Activated CD8-positive, alpha-beta memory T cell treated with anti-CD3 and anti-CD28 coated beads, Interleukin-2, amount 50 U/mL, for 1 hour (primary cell): ENCODE measurements at regions not wholly inside any gene's neighbourhood (a gene's known extent, or its start where the extent isn't known, plus 50 kb on each side); places are given as distances from the start of the nearest gene placed in this dataset.
"Not testable (repeated sequence)": the region's sequence is repeated elsewhere in the genome, so short reads cannot be mapped to it uniquely, and the experiment has no call there.

Experiments used
- DNase-seq: peaks from one replicate; pipeline ENCODE4 v3.0.0-alpha.2; 2020; ENCODE audit errors: extremely low read depth

DNA sequence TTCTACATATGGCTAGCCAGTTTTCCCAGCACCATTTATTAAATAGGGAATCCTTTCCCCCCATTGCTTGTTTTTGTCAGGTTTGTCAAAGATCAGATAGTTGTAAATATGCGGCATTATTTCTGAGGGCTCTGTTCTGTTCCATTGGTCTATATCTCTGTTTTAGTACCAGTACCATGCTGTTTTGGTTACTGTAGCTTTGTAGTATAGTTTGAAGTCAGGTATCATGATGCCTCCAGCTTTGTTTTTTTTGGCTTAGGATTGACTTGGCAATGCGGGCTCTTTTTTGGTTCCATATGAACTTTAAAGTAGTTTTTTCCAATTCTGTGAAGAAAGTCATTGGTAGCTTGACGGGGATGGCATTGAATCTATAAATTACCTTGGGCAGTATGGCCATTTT, 60.0 kb upstream of the GPC3 start:
- not testable (repeated sequence) for DNase-seq

DNA sequence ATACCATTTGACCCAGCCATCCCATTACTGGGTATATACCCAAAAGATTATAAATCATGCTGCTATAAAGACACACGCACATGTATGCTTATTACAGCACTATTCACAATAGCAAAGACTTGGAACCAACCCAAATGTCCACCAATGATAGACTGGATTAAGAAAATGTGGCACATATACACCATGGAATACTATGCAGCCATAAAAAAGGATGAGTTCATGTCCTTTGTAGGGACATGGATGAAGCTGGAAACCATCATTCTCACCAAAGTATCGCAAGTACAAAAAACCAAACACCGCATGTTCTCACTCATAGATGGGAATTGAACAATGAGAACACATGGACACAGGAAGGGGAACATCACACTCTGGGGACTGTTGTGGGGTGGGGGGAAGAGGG, 81.7 kb upstream of the GPC3 start:
- not testable (repeated sequence) for DNase-seq

DNA sequence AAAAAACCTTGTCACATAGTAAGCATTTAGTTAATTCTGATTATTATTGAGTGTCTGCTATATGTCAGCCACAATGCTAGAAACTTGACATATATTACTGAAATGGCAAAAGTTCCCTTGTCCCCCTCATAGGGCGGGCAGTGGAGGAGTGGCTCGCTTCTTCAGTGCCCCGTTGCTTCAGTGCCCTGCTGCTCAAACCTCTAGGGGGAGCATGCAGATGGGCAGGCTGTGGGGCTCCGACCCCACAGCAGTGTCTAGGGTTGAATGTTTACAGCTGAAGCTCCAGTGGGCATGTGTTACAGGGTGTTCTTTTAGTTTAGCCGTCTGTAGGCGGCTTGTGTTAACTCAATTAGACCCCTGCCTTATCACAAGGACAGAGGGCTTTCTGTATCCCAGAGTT, 86.5 kb upstream of the GPC3 start:
- not testable (repeated sequence) for DNase-seq

DNA sequence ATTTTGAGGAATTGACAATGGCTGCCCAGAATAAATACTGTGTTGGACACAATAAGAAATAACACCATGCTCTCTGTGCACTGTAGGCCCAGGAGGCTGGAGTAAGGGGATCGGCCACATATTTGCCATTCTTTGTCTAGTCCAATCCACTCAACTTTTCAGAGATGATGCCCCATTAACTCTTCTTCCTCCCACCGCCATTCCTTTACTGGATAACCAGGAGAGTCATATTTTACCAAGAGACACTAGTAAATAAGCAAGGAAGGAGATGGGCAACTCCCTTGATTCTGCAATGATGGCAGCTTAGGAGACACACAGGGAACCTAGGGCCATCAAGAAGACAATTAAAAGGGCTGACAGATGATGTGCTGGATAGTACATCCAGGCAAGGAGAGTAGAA, 87.9 kb upstream of the GPC3 start:
- DNase-seq: no peak

DNA sequence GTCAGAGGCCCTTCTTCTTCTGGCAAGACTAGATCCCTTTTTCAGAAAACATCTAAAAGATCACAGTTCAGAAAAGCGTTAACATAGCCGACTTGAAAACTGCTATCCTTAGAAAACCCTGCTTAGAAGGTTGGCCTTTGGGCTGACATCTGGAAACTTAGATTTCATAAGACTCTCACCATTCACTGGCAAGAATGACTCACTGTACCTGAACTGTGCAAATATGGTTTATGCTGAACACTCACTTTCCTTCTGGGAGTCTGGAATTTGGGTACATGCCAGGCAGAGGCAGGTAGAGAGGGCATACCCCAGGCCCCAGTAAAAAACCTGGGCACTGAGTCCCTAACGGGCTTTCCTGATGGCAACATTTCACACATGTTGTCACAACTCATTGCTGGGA, 88.8 kb upstream of the GPC3 start:
- no peak for DNase-seq

DNA sequence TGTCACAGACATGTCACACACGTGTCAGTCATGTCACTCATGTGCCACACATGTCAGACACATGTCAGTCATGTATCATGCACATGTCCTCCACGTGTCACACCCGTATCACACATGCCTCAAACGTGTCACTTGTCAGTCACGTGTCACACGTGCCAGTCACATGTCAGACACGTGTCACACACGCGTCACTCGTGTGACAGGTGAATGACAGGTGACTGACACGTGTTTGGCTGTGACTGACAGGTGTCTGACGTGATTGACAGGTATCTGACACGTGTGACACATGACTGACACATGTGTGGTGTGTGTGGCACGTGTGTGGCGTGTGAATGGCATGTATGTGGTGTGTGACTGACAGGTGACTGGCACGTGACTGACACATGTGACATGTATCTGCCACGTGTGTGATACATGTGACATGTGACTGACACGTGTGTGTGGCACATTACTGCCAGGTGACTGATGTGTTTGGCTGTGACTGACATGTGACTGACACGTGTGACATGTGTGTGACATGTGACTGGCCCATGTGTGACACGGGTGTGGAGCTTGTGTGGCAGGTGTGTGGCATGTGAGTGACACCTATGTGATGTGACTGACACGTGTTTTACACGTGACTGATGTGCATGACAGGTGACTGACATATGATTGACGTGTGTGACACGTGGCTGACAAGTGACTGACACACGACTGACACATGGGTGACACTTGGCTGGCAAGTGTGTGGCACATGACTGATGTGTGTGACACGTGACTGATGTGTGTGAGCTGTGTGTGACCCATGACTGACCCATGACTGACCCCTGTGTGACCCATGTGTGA, 90.7 kb upstream of the GPC3 start:
- DNase-seq: no peak

DNA sequence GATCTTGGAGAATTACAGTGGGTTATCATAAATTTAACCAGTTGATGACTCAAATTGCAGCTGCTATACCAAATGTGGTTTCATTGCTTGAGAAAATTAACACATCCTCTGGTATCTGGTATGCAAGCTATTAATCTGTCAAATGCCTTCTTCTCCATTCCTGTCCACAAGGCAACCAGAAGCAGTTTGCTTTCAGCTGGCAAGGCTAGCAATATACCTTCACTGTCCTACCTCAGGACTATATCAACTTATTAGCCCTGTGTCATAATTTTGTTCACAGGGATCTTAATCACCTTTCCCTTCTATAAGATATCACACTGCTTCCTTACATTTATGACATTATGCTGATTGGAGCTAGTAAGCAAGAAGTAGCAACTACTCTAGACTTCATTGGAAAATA, 110.0 kb upstream of the GPC3 start:
- DNase-seq: no peak

DNA sequence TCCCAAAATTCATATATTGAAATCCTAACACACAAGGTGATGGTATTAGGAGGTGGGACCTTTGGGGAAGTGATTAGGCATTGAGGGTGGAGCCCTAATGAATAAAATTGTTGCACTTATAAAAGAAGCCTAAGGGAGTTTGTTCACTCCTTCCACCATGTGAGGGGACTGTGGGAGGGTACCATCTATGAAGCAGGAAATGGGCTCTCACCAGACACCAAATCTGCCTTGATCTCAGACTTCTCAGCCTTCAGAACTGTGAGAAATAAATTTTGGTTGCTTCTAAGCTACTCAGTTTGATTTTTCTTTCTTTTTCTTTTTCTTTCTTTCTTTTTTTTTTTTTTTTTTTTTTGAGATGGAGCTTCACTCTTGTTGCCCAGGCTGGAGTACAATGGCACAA, 116.2 kb upstream of the GPC3 start:
- DNase-seq: no peak

DNA sequence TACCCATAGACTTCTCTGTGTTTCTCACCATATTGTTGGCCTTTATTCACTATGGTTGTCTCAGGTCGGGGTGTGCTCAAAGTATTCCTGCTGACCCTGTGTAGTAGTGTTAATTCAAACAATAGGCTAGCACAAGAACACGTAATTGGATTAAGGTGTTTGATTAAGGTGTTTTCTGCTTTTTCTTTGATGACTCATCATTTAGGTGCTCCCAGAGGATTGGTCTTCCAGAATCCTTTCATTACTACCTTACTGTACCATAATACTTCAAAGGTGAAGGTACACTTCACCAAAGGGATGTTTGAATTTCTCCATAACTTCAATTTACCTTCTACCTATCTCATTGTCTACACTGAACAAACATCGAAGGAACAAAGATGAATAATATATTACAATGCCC, 121.7 kb upstream of the CCDC160 start:
- DNase-seq: no peak

DNA sequence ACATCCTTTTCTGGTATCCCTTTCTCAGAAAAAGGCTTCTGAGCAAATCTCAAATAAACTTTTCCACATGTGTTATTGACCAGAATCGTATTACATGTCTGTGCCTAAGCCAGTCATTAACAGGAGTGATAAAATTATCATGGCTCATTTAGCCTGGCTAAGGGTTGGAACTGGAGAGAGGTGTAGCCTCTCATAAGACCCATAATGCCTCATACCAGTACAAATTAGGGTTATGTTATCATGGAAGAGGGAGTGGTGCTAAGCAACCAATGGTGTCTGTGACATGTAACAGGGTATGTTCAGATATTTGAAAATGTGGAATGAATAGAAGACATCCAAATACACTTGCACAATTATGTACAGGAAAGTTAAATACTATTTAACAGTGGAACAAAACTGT, 99.6 kb upstream of the CCDC160 start:
- DNase-seq: no peak

DNA sequence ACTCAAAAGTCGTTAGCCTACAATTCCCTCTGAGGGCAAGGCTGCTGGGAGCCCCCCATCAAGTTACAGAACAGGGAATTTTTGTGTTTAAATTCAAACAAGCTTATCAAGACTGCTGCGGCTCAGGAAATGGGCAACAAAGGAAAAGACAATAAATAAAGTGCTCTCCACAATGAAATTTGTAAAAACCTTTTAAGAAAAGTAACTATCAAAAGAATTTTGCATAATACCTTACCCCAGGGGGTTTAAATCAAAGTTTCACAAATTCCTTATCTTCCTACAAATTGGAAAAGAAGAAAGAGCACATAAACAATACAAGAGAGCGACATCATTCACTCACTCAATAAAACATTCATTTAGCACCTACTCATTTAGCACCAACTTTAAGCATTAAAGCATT, 97.9 kb upstream of the CCDC160 start:
- DNase-seq: no peak

DNA sequence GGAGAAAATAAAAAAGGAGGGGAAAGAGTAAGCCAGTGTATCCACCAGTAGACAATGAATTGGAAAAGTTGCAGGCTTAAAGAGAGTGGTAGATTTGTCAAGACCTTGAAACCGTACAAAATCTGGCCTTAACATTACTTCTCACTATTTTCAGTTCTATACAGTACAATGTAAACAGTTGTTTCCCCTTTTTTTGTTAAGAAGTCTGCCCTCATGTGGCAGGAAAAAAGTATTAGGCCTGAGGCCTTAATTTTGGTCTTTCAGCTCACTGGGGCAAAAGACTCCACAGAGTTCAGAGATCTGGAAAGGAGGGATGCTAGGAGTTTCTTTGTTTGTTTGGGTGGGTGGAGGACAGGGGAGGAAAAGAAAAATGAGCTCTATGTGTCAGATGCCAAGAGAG, 92.8 kb upstream of the CCDC160 start:
- no peak for DNase-seq

DNA sequence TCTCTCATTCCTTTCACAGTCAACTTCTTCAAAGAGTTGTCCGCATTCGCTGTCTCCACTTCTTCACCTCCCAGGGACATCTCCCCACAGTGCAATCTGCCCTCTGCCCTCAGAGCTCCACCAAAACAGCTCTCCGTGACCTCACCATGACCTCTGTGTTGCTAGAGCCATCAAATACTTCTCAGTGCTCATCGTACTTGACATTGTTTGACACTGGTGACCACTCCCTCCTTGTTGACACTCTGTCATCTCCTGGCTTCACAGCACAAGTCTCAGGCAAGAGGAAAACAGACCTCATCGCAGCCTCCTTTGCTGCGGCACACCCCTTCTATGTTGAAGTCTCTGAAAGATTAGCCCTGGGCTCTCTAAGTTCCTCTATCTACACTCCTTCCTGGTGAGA, 90.5 kb upstream of the CCDC160 start:
- DNase-seq: no peak

DNA sequence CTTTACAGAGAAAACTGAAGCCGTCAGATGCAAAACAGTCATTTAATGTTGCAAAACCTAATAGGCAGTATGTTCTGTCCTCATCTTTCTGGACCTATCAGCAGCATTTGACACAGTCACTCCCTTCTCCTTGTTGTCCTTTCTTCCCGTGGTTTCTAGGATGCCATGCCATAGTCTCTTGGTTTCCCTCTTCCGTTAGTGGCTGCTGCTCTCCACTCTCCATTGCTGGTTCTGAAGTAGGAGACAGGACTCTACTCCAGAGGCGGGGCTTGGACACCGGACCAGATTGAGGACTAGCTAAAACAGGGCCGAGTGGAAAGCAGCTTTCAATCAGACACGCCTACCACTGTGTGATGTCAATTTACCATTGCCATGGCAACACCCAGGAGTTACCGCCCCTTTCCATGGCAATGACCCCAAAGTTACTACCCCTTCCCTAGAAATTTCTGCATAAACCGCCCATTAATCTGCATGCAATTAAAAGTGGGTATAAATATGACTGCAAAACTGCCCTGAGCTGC, 88.8 kb upstream of the CCDC160 start:
- DNase-seq: no peak

DNA sequence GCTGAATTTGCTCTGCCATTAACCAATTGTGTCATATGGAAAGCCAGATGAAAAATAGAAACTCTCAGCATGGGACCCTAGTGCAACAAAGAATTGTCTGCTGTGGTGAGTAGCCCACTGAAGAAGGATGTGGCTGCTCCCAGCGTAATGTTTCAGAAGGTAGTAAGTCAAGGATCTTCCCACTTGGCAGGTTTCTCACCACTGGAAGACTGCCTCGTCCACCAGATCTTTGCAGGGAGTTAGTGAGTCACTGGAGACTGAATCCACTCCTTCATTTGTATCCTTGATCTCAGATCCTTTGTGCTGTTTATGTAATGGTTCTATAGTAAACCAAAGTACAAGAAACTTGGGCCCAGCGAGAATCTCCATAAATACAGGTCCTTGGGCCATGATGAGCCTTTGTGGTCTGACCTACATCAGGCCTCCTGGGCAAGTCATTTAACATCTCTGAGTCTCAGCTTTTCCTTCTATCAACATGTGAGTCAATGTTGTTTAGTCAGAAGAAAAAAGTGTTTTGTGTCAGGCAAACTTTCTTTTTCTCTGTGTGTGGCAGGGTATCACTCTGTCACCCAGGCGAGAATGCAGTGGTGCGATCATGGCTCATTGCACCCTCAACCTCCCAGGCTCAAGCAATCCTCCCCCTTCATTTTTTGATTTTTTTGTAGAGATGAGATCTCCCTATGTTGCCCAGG, 78.0 kb upstream of the CCDC160 start:
- DNase-seq: no peak

DNA sequence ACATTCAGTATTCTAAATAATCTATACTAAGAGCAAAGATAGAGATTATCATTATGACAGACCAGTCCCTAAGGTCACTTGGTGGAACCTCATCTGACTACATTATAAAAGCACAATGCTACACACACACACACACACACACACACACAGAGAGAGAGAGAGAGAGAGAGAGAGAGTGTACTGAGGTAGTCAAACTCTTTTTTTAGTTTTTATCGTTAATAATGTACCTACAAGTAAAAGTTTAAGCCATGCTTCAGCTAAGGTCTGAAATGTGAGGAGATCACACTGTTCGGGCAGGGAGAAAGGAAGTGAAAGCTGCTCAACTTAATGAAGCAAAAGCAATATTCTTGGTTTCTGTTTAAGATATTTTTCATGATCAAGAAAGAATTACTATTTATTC, 75.8 kb upstream of the CCDC160 start:
- DNase-seq: no peak

DNA sequence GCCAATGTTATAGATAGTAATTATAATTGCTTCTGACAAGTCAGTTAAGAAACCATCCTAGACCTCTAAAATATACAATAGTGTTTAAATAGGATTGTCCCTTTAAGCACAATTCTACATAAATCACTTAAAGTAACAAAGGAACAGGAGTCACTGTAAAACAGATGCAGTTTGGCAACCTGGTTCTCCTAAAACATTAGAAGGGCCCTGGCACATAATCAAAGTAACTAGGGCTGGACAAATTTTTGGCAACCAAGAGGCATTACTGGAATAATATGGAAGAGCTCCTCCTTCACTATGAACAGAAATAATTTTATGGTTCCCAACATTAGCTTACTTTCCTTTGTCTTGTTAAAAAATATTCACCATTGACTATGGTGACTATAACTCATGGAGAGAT, 75.0 kb upstream of the CCDC160 start:
- DNase-seq: no peak

DNA sequence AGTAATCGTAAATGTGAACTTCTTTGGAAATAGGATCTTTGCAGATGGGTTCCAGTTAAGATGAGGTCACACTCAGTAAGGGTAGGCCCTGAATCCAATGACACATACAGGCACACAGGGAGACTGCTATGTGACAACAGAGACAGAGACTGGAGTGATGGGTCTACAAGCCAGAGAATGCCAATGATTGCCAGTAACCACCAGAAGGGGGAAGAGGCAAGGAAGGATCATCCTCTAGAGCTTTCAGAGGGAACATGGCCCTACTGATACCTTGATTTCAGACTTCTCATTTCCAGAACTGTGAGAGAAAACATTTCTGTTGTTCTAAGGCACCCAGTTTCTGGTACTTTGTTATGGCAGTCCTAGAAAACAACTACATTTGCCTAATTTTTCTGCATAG, 73.1 kb upstream of the CCDC160 start:
- DNase-seq: no peak

DNA sequence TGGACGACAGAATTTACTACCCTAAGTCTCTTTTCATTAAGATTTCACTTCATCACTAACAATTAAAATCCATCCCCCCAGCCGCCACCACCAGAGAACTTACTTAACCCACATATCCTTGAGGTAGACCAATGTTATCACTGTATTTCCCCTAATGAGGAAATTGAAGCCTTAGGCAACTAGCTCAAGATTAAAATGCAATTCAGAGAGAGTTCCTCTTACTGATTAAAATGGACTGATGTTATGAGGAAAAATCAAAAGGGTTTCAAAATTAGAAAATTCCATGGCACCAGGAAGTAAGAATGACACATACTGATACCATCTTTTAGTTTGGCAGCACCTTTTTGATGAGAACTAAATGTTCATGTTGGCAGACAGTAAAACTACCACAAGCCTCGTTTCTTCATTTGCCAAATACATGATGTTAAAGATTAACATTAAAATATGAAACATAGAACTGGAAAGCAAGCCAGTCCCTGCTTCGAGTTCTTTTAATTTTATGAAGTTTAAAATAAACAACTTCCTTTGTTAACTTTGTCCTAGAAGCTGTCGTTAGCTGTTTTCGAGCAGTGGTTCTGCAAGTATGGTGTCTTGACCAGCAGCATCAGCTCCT, 69.3 kb upstream of the CCDC160 start:
- DNase-seq: no peak

DNA sequence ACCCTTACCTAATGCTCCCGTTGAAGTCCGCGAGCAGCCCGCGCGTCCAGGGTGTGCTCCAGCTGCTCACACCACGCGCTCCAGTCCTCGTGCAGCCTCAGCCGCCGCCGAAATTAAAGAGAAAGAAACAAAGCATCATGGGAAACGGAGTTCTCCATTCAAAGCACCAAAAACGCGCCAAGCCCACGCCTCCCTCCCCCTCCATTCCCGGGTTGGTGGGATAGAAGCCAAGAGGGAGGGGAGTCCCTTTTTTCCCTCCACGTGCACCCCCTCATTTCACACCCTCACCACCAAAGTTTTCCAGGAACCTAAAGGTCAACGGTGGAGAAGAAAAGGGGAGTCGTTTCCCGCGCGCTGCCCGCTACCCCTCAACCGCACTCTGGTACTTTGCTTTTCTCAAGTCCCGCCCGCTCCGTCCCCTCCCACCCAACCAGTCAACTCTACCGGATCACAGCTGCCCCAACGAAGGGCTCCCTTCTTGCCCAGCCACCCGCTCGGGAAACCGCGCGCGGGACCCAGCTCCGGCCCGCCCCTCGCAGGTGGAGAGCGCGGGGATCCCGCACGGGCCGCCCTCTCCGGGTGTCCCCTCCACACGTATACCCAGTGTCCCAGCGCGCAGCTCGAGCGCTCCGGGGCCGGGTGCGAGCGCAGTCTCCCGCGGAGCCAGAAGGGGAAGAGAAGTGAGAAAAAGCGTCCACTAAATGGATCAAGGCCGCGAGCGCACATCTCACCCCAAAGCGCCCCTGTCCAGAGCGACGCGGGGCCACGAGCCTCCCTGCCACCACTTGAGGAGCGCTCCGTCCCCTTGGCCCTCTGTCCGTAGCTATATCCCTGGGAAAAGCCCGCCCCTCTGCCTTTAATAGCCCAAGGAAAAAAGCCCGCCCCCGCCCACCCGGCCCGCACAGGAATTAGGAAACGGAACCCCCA, 65.1 kb upstream of the CCDC160 start:
- DNase-seq: no peak

DNA sequence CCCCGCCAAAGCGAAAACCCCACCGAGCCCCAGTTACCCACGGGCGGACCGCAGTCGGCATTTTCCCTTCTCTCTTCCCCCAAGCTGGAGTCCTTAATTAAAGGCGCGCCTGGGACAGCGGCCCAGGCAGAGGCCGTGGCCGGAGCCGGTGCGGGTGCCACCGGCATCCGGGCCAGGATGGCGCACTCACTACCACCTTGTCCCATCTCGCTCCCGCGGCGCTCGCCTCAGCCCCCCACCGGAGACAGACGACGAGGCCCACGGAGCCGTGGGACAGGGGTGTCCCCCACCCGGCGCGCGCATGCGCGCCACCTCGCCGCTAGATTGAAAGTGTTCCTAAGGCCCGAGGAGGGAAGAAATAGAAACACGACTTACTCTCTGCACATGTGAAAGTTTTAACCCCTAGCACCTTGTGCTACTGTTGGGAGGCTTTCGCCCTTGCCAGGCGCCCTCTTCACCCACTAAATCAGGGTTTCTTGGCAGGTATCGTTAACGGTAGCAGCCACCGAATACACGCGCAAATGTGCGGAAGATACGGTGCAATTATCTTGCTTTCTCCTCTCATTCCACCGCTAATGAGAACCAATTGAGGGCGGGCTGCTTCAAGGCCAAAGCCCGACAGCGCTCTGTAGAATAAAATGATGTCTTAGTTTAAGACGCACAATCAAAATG, 64.3 kb upstream of the CCDC160 start:
- DNase-seq: no peak
